ENCODE measurements at regions not wholly inside any gene's neighbourhood (a gene's known extent, or its start where the extent isn't known, plus 50 kb on each side); places are given as distances from the start of the nearest gene placed in this dataset.

GRCh38 chr6:147829835-147830234 lies 321.3 kb downstream of the SAMD5 start:
- no peak overlapping the region for H3K4me3 ChIP-seq
- no peaks in the 10 kb centered on the region for H3K36me3 ChIP-seq
- TF ChIP-seq EP300 (IDR thresholded peaks at IDR 0.05) (no peak), CTCF (IDR thresholded peaks at IDR 0.05) (no peak), POLR2A (IDR thresholded peaks at IDR 0.05) (no peak)
- no peaks in the 10 kb centered on the region for H3K27me3 ChIP-seq
- H3K9me3 ChIP-seq, result no peaks in the 10 kb centered on the region
- H3K27ac ChIP-seq, result no peak overlapping the region
- DNase-seq (ENCODE audit: low spot score in 2 of 2), result no peak
- H3K4me1 ChIP-seq, result no peaks in the 10 kb centered on the region

DNA sequence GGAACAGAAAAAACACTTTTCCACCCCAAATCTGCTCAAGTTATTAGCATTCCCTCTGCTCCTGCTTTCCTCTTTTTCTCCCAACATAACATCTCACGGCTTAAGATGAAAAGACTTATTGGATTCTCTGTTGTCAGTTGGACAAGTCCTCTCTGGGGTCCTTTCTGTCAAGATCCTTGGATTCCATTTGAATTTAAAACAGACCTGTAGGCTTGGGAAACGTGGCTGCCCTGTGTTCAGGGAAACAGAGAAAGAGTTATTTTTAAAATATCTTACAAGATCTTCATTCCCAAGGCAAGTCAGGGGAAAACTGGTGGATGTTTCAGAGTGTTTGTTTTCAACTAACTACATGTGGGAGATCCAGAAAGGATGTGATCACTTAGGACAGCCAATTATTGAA lies 322.9 kb downstream of the SAMD5 start:
- Histone ChIP-seq H3K4me1 (no peaks in the 10 kb centered on the region), H3K27ac (no peak overlapping the region), H3K4me3 (no peak overlapping the region), H3K9me3 (no peaks in the 10 kb centered on the region), H3K27me3 (no peaks in the 10 kb centered on the region), H3K36me3 (no peaks in the 10 kb centered on the region)
- TF ChIP-seq POLR2A (IDR thresholded peaks at IDR 0.05), result no peak
- no peak for TF ChIP-seq EP300 (IDR thresholded peaks at IDR 0.05)
- no peak for TF ChIP-seq CTCF (IDR thresholded peaks at IDR 0.05)
- 56 to 60% methylated on average over 2 of the region's 2 CpGs for WGBS, 2 donors
- no peak for DNase-seq (ENCODE audit: low spot score in 2 of 2)

DNA sequence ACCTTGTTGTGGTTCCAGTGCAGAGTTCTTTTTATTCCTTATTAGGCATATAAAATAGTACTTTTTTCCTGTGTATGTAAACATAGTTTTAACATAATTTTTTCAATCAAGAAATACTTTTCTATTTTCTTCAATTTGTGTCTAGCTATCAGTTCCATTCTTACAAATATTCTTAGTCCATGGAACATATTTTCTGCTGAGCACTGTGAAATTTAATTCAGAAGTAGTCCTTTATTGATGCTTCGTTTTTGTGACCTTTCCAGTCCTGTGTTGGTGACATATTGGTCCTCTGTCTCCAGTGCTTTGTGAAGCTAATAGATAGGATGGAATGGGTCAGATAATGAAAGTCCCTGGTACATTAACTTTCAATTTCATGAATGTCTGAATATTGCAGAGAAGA lies 325.1 kb downstream of the SAMD5 start:
- TF ChIP-seq CTCF (IDR thresholded peaks at IDR 0.05) (no peak), EP300 (IDR thresholded peaks at IDR 0.05) (no peak), POLR2A (IDR thresholded peaks at IDR 0.05) (no peak)
- WGBS, 2 donors, result 60 to 76% methylated on average over 1 of the region's 1 CpG
- Histone ChIP-seq H3K27ac (no peak overlapping the region), H3K9me3 (no peaks in the 10 kb centered on the region), H3K36me3 (no peaks in the 10 kb centered on the region), H3K4me3 (no peak overlapping the region), H3K4me1 (no peaks in the 10 kb centered on the region), H3K27me3 (no peaks in the 10 kb centered on the region)
- no peak for DNase-seq (ENCODE audit: low spot score in 2 of 2)

DNA sequence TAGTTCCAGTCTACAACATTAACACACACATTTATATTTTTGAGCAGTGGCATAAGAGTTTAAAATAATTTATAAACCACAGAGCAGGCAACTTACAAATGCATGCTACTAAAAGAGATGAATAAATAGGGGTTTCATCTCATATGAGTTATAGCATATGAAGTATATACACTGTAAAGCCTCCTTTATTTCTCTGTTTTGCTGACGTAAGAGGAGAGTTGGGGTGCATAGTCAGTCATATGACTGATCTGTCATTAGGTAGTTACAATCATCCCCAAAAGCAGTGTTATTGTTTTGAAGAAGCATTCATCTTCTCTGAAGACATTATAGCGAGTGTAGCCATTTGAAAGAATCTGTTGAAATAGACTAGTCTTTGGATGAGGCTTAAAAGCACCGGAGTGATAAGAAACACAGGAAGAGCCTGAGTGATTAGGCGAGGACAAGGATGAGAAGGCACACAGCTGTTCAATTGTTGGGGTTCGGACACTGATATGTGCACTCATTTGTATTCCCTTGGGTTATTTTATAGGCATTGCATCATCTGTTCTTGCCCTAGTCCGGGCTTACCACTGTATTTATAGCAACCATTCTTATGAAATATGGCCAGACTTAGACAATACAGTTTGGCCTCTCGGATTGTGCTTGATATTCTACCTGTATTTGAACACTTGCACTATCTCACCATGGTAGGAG lies 325.7 kb downstream of the SAMD5 start:
- Histone ChIP-seq H3K27me3 (no peaks in the 10 kb centered on the region), H3K4me3 (no peak overlapping the region), H3K4me1 (no peaks in the 10 kb centered on the region), H3K27ac (no peak overlapping the region), H3K36me3 (no peaks in the 10 kb centered on the region), H3K9me3 (no peaks in the 10 kb centered on the region)
- TF ChIP-seq CTCF (IDR thresholded peaks at IDR 0.05) (no peak), EP300 (IDR thresholded peaks at IDR 0.05) (no peak), POLR2A (IDR thresholded peaks at IDR 0.05) (no peak)
- no peak for DNase-seq (ENCODE audit: low spot score in 2 of 2)
- 73 to 78% methylated on average over 7 of the region's 7 CpGs for WGBS, 2 donors

- H3K27ac ChIP-seq, result no peak overlapping the region
- H3K4me3 ChIP-seq, result no peak overlapping the region
- H3K27me3 ChIP-seq, result no peaks in the 10 kb centered on the region
- H3K36me3 ChIP-seq, result no peaks in the 10 kb centered on the region
- DNase-seq (ENCODE audit: low spot score in 2 of 2), result no peak
- TF ChIP-seq POLR2A (IDR thresholded peaks at IDR 0.05) (no peak), CTCF (IDR thresholded peaks at IDR 0.05) (no peak), EP300 (IDR thresholded peaks at IDR 0.05) (no peak)
- 94 to 97% methylated on average over 4 of the region's 4 CpGs for WGBS, 2 donors
- no peaks in the 10 kb centered on the region for H3K4me1 ChIP-seq
- H3K9me3 ChIP-seq, result no peaks in the 10 kb centered on the region
Measured at GRCh38 chr6:147837540-147837939, 329.1 kb downstream of the SAMD5 start.

Measured in tibial nerve (tissue), 4 donors.